ENCODE measurements at regions not wholly inside any gene's neighbourhood (a gene's known extent, or its start where the extent isn't known, plus 50 kb on each side); places are given as distances from the start of the nearest gene placed in this dataset.

DNA sequence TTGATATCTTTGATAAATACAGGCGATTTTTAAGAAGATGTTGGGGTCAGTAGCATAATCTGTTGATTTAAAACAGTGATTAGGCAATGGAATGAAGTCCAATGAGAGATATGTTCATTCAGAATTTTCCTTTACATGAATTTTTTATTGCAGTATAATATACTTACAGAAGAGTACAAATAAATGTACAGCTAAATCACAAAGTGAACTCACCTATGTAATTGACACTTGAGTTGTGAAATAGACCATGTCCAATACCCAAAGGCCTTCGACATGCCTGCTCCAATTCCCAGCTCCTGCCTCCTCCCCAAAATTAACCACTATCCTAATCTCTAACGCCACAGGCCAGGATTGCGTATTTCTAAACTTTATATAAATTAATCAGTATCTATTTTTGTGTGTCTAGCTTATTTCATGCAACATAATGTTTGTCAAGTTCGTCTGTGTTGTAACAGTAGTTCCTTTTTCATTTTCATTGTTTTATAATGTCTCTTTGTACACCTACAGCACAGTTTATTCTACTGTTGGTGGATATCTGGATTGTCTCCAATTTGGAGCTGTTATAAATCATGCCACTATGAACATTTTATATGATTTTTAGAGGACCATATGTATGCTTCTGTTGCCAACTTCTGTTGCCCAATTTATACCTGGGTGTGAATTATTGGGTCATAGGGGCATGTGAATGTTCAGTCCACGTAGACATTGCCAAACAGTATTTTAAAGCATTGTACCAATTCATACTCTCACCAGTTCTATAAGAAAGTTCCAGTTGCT, 208.3 kb downstream of the TLE1 start:
- no peak for DNase-seq

DNA sequence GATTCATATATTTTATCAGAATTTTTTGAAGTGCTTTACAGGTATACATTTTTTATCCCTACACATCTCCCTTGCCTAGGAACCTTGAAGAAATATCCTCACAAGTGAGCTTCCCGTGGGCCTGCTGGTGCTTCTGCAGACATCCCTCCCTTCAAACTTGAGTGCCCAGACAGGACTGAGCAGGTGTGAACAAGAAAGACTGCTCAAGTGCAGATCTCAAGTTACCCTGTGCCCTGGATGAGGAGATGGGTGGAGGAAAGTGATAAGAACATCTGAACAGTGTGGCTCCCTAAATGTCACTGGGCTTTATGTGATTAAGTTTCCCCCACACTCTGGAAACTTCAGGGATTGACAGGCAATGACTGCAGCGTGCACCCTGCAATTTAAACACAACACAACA, 209.8 kb downstream of the TLE1 start:
- no peak for DNase-seq

DNA sequence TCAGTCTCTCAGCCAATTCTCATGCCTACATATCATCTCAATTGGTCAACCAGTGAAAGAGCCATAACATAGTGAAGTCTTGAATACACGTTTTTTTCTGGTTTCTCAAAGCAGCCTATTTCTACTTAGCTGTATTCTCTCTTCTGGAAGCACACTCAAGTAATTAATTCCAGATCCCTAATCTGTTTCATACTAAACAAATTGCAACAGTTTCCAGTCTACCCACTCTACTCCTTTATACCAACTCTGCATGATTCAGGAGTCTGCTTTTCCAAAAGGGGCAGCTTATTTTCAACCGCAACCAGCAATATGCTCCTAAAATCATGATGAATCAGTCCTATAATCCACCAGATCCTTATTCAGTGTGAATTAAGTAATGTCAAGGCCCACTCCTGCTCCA, 211.7 kb downstream of the TLE1 start:
- no peak for DNase-seq

DNA sequence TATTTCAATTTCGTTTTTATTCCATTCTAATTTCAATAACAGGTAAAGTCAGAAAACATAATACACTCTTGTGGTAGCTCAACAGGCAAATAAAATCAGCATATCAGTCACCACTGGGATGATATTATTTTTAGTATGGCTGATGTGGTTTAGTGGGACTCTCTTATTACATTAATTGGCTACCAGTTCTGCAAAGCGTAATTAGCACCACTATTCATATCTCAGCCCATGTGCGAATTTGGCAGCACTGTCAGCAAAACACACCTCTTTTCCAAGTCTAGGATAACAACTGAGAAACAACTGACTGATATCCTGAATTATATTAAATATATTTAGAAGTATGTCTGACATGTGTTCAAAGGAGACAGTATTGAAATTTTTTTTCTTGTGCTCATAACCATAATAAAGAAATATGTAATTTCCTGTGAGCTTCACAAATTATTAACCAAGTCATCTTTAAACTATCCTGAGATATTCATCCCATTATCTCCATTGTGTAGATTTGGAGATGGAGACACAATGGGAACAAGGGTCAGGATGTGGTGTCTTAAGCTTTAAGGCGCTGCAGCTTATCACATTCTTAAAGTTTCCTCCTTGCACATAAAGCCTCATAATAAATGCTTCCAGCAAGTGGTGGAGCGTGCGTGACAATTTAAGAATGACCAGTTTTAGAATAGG, 212.4 kb downstream of the TLE1 start:
- no peak for DNase-seq

DNA sequence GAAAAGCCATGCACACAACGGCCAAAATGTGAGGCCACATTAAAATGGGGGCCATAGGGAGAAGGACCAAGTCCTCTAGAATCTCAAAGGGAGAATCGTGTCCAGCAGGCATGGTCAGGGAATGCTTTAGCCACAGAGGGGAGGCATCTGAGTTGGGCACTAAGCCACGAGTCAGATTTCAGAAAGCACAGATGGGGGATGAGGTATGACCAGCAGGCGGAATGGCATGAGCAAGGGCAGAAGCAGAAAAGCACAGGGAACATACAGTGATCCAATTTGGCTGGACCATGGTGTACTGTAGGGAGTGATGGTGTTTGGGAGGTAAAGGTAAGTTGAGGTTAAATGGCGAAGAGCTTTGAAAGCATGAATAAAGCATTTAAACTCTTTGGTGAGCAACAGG, 214.6 kb downstream of the TLE1 start:
- DNase-seq: no peak

DNA sequence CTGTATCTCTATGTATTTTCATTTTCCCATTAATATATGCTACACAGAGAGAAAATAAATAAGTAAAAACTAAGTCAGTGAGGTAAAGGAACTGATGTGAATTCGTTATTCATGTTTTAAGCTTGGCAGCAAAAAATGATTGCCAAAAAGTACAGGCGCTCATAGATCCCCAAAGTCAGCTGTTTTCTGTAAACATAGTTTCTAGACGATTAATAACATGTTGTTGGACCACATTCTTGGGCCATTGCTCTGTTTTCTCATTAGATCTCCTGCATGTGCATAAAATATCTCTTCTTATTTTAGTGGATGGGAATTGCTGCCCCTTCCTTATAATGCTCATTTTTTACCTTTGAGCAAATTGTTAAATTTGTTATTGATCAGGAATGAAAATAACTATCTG, 215.2 kb downstream of the TLE1 start:
- no peak for DNase-seq

DNA sequence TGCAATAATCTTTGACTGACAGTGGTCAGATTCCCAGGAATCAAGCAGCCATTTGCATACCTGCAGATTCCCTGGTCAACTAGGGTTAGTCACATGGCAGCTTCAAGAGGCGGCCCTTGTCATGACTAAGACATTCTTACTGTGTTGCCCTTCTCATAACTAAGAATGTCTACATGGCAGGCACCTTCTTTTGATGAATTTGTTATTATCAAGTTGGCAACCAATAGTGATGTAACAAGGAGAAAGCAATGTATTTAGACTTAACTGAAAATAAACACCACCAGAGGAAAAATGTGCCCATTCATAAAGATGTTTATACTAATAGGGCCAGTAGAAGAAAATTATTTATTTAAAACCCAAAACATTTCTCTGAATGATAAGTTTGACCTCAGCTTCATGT, 215.6 kb downstream of the TLE1 start:
- DNase-seq: no peak

DNA sequence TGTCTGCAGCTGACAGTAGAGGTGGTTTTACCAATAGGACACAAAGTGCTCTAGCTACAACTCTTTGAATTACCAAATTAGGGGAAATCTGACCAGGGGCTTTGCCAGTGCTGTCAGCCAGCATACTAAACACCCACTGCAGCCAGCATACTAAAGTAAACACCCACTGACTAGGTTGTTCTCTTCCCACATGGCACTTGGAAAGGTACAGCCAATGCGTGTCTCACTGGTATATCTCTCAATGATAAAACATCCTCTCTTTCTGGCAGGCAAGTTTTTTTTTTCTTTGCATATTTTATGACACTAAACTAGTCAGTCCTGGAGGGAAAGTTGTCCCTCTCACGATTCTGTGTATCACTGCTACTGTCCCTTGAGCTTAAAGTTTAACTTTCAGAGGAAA, 216.1 kb downstream of the TLE1 start:
- DNase-seq: no peak

DNA sequence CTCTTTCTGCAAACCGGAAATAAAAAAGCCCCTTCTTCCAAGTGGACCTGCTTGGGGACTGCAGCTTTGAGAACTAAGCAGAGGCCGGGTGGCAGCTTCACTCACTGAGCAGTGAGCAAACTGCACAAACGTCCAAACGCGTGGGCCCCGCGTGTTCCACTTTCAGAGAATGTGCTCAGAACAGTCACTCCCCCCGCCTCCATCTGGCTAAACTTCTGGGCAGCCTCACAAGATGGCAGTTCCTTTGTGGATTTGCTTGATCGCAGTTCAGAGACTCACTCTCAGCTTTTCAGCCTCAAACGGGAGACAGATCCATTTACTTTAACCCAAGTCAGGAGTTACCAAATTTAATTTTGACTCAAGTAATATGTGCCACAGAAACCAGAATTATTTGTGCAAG, 216.6 kb downstream of the TLE1 start:
- DNase-seq: no peak

DNA sequence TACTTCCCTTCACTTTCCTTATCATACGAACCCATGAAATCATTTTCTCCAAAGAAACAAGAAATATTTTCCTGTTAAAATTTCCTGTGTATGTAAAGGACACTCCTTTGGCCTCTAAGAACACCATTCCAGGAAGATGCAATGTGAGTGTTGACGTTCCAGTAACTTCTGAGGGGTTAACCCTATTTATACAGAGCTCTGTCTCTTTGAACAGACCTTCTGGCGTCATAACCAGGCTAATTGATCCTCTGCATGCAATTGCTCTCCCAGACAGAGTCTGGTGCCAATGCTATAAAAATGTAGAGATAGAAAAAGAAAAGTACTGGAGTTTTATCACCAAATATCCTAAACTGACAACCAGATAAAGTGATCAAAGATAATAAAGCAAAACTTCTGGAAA, 218.5 kb downstream of the TLE1 start:
- no peak for DNase-seq

DNA sequence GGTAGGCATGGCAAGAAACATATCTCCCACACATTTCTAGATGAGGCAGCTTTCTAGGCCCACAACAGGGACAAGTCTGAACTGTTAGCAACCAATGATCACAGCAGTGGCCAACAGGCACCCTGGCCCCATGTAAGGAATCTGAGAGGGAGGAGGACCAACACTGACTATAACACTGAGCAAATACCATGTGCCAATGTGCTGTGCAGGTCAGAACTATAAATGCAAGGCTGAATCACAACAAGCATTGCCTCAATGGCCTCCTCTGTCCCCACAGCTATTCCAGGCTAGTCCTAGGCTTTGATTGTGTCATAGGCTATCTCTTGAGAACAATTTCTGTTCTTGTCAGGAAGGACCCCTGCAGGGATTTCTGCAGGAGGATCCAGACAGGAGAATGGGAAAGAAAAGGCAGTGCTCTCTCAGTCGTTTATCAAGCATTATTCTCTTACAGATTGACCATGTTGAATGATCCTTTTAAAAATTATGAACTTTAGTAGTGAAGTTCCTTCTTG, 221.2 kb downstream of the TLE1 start:
- DNase-seq: no peak

DNA sequence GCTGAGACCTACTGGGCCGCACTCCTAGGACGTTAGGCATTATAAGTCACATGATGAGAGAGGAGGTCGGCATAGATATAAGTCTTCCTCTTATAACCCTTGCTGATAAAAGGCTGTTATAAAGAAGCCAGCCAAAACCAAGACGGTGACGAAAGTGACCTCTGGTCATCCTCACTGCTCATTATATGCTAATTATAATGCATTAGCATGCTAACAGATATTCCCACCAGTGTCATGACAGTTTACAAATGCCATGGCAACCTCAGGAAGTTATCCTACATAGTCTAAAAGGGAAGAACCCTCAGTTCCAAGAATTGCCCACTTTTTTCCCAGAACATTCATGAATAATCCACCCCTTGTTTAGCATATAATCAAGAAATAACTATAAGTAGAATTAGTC, 222.4 kb downstream of the TLE1 start:
- DNase-seq: no peak

DNA sequence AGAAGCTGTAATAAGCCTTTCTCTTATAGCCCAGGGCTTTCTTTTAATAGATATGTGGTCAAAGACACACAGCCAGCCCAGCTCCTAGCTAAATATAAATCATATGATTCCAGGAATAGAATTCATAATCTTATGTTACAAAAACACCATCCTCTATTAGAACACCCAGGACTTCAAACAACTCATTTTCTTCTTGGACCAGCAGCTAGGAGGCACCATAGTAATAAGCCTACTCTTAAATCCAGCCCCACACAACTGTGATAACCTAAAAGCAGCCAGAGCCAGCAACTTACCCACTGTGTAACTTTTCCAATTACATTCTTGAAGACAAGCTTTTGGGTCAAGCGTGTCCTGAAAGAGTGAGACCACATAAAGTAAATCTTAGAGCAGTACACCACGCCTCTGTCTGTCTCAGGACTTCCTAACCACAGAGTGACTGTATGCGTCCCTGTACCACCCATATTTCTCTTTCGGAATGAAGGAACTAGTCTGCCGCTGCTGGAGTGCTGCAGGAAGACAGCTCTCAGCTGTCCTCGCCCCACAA, 223.8 kb downstream of the TLE1 start:
- DNase-seq: no peak

DNA sequence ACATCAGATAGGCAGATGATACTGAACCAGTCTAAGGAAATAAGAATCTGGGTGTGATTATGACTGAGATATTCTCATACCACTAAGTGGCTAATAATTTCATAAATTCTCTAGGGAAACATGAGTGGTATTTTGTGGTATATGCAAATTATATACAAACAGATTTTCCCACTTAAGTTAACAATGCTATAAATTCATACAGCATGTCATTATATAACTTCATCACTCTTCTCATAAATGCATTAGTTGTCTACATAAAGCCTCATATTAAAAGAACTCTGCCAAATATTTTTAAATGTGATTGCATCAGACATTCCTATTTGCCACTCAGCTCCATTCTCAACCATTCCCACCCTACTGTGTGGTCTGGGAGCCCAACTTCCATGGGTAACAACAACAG, 226.5 kb downstream of the TLE1 start:
- DNase-seq: no peak

DNA sequence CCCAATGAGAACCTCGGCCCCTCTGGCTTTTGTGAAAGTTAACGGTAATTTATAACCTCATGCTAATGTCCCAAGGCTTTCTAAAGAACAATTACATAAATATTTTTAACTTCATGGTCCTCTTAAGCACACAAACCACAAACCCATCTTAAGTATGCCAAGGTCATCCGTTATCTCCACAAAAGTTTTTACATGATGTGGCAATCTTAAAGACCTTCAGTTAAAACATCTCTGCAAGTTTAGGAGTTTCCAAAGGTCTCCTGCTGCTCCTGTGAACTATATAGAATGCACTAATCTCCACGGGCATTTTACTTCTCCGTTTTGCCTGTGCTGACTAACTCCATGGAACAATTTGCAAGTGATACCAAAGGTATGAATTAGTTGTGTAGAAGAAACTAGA, 228.2 kb downstream of the TLE1 start:
- DNase-seq: no peak

DNA sequence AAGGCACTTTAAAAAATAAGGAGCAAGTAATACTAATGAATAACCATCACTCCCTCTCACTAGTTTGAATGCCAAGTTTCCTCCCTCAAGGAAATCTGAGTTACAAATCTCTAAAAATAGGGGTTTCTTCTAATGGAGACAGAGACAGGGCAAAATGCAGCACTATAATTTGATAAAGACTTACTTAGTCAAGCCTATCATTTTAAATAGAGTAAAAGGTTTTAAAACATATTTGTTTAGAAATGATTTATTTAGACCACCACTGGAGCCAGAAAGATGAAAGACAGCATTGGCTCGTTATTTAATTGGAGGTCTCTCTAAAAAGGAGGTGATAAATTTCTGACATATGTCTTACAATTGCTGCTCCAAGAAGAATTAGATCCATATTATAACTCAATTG, 228.7 kb downstream of the TLE1 start:
- no peak for DNase-seq

DNA sequence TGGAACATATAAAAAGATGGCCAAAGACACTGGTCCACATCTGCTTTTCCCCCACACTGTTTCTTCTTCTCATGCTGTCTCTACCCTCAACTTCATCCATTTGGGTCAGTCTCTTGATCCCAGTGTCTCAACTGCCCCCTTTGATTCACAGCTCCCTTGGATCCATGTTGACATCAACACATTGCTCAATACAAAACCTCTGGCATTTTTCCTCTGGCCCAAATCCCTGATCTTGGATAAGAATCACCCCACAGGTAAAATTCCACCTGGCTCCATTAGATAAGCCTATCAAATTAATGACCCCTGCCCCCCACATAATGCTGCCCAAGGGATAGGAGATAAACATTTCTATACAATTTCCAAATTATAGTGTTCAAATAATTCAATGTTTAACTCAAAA, 229.8 kb downstream of the TLE1 start:
- no peak for DNase-seq

DNA sequence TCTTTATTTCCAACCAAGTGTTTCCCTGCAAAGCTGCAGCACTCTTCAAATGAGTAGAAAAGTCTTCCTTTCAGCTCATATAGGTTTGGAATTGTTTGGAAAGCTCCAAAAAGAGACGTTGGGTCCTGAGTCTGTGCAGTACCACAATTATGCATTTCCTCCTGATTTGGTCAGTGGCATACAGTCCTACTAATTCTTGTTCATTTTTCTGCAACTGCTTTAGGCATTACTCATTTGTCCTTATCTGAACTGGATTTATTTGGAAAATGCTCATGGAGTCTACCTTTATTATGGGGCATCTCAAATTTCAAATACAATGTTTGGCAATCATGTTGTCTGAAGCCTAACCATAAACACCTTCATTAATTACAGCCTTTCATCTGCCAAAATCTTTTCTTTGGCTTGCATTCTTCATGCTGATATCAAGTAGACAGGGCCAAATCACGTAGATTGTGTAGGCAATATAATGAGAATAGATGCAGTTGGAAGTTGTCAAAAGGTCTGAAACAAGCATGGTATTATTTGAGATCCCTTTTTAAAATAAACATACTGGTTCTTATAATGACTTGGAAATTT, 232.8 kb downstream of the TLE1 start:
- DNase-seq: no peak

DNA sequence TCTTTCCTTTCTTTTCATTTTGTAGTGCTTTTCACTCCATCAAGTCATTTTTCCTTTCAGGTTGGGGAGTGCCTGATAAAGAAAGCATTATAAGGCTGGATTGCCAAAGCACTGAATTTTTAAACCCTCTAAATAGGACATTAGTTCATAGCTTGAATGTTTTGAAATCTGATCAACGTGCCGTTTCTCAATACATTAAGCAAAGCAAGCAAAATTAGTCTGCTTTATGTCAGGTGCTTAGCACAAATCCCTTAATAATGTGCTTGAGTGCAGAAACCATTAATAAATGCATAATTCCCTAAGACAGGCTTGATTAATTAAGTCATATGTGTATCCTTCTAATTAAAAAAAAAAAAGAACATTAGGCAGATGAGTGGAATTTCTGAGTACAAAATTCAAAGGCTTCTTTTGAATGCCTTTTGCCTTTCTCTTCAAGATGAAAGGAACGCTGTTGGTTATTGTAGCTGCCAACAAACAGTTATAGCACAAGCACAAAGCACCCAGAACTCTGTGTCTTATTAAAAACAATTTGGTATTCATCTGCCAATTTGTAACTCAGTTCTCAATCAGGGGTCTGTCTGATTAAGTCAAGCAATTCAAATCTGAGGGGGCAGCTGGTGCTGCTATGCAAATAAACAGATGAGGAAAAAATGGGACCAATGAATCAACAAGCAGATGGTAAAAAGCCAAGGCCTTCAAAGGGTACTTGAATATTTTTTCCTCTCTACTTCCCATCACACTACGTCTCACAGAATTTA, 233.7 kb downstream of the TLE1 start:
- DNase-seq: no peak

DNA sequence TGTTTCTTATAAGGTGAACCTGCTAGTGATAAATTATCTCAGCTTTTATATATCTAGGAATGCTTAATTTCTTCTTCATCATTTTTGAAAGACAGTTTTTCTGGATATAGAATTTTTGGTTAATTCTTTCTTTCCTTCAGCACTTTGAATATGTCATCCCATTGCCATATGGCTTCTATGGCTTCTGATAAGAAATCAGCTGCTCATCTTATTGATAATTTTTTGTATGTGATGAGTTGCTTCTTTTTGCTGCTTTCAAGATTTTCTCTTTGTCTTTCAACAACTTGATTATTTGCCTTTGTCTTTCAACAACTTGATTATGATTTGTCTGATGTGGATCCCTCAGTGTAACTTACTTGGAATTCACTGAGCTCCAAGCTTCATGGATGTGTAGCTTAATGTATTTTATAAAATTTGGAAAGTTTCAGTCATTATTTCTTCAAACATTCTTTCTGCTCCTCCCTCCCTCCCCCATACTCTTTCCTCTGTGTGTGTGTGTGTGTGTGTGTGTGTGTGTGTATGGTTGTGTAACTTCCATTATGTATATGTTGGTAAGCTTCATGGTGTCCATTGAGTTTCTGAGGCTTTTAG, 243.9 kb downstream of the TLE1 start:
- DNase-seq: no peak

DNA sequence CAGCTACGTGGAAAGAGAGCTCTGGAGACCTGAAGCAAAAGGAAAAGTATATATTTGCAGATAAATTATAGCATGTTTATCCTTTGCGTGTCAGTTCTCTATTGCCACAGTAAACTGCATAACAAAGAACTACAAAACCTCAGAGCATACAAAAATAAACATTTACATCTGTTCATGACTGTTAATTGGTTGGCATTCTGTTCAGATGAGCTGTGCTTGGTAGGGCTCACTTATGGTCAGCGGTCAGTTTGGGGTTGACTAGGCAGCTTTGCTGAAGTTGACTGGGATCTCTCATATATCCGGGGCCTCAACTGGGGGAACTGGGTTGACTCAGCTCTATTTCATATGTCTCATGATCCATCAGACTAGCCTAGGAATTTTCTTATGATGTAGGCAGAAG, 257.7 kb downstream of the TLE1 start:
- no peak for DNase-seq

DNA sequence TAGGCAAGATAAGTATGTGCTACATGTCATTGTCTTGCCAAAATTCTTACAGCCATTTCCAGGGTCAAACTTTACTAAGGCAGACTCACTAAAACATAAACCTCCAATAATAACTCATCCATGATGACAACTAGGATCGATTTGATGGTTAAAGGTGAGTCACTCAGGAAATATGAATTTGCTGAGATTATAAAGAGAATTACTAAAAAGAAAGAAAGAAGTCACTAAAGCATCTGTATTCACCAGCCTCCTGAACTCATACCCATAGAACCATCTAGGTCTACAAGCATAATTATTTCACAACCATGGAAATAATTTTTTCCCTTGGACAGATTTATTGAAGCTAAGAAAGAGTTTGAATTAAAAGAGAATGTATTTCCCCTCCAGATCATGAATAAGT, 258.6 kb downstream of the TLE1 start:
- no peak for DNase-seq

DNA sequence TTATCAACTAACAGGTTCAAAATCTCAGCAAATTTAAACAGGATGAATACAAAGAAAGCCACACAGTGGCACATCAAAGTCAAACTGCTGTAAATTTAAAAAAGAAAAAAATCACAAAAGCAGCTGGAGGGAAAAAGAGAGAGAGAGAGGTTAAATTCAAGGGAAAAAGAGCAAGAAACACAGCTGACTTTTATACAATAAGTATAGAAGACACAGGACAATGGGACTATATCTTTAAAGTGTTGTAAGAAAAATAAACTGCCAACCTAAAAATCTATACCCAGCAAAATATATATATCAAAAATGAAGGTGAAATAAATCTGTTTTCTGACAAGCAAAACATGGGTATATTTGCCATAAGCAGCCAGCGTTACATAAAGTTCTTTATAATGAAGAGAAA, 261.5 kb downstream of the TLE1 start:
- no peak for DNase-seq
